GM18508 (cell line): ENCODE measurements at regions not wholly inside any gene's neighbourhood (a gene's known extent, or its start where the extent isn't known, plus 50 kb on each side); places are given as distances from the start of the nearest gene placed in this dataset.

Experiments used
- ATAC-seq: cut with Tn5 transposase; IDR thresholded peaks from one replicate; pipeline ENCODE4 v1.9.1; 2021; ENCODE audit warnings: moderate number of reproducible peaks; ENCODE audit not compliant: insufficient read depth, unreplicated experiment

DNA sequence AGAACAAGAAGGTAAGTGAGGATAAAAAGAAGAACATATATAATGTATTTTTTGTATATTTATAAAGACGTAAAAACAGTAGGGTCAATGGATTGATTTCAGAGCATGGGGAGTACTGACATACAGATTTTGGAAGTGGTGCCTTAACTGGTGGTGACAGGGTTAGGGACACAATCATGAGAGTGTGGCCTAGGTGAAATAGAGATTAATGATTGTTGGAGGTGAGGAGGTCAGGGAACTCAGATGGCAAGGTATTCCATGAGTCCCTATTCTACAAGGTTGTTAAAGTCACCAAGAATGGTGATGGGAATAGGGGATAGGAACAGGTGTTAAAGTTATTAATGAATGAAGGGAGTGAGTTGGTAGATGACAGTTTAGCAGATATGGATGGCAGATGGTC is 210.8 kb downstream of the SEMA6A start:
- ATAC-seq = no peak

DNA sequence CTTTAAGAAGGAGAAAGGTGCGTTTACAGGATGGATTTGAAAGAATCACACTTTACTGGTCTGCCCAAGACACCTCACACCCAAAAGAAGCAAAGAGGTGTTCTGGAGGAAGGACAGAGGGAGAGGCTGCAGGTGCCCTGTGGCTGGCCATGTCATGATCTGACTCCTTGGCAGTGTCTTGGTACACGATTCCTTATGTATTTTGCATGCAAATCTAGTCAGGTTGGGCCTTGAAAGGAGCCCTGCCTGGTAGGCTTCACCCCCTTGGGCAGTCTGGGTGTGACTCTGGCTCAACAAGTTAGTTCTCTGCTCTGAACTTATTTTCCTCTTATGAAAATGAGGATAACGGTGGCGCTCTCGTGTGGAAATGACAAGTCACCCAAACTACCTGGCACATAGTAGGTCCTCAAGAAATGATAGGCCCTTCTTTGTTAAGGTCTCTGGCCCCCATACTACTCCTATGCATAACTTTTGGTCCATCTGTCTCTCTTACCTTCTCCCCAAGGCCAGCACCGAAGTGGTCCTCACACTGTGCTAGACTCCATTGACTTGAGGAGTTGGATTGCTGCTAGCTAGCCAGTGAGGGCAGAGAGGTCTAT is 212.5 kb downstream of the SEMA6A start:
- ATAC-seq = no peak

DNA sequence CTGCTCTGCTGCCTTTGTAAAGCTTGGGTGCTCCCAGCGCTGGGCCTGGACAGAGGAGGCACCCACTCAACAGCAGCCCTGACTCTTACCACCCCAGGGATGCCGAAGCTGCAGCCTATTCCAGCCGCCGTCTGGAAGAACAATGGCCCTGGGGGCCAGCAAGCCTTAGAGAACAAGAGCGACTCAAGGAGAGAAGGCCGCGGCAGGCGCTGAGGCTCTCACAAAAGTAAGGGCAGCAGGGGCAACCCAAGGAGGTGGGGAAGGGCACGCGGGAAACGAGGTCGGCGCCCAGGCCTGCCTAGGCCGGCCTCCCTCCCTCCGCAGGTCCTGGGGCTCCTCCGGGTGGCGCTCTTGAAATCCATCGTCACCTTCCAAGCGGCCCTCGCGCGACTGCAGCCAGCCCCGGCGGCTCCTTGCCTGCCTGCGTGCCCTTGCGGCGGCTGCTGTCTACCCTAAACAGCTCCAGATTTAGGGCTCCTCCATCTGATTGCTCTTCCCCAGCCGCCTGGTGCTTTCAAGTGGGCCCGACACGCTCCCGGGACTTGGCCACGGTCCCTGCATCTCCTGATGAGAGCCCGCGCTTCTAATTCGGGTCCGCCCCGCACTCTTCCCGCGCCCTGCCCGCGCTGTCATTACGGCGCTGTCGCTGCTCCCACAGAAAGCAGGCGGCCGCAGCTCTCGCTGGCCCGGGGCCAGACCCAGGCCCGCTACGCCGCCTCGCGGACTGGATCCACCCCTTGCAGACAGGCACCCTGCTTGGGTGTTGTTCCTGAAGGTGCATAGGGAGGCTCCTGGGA is 213.3 kb downstream of the SEMA6A start:
- no peak for ATAC-seq

DNA sequence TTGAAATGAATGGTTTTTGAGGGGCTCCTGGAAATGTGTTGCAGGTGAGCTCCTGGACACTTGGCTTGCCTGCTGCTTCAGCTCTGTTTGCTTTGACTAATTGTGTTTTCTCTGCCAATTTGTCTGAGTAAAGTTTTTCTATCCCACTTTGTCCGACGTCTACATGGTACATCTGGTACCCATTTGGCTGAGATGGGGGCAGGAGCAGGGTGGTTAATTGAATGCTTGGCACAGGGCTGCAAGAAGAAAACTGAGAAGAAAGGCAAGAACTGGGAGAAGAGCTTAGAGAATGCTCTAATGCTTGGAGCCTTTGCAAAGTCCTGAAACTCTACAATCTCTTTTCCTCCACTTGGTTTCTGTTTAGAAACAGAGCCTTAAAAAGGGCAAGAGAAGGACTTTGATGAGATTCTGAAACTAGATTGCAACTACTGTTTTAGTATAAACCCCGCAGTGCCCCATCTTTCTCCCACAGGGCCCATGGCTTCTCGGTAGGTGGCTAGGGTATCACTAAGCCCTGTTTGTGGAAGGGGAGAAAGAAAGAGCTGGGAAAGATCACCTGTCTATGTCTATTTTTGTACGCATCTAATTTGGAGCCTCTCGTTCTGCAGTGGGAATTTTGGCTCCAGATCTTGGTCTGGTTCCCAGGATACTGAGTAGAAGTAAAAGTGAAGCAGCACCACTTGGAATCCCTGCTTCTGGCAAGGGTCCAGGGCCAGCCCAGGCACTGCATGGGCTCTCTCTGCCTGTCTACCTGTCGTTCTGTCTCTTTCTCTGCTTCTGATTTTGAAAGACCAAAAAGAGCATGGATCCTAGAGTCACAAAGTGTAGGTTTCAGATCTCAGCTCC is 214.4 kb downstream of the SEMA6A start:
- no peak for ATAC-seq

DNA sequence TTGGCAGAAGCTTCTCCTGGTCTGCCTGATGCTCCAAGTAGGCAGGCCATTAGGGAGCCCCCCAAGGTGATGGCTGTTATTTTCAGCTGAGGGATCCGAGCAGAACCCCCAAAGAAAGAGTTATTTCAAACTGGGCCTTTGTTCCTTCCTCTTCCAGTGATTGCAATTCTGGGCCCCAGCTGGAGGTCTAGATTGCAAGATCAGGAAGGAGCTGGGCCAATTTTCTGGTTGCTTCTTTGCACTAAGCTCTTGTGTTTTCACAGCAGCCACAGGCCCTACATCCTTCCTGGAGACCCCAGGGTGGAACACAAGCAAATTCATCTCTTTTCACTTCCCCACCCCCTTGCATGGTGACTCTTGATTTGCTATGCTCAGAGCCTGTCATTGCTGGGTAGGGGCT is 215.0 kb downstream of the SEMA6A start:
- ATAC-seq = no peak

DNA sequence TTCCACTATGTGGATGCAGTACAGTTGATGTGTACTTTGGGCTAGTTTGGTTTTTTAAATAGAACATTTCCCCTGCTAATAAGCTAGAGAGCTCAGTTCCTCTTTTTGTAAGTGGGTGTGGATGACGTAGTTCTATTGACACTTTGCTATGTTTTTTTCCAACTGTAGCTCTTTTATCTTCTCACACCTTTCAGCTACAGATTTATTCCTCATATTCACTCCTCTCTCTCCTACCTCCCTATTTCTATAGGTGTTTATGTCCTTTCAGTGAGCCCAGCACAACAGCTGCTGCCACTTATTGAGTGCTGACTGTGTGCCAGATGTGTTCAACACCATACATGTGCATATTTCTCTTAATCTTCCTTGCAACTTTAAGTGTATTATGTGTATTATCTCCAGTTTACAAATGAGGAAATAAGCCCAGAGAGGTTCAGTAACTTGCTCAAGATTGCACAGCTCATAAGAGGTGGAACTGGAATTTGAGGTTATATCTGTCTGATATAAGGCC is 215.7 kb downstream of the SEMA6A start:
- ATAC-seq = peak; percentile 100

DNA sequence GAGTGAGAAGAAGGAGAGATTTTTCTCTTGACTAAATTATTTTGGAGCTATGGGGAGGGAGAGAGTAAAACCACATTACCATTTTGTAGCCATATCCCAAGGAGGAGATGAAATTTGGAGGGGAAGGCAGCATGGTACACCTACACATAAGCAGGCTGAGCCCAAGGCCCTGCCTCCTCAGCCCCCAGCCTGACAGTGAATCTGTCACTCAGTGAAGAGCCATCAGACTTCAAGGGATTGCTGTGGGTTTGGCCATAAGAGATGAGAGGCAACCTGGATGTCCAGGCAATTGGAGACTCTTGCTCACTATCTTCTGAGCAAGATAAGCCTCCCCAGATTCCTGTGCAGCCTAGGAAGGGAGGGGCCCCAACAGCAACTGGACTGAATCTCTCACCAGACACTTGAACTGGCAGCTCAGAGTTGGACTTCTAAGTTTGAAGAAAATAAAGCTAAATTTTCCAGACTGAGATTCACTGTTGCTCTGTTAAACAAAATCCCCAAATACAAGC is 216.6 kb downstream of the SEMA6A start:
- ATAC-seq = no peak

DNA sequence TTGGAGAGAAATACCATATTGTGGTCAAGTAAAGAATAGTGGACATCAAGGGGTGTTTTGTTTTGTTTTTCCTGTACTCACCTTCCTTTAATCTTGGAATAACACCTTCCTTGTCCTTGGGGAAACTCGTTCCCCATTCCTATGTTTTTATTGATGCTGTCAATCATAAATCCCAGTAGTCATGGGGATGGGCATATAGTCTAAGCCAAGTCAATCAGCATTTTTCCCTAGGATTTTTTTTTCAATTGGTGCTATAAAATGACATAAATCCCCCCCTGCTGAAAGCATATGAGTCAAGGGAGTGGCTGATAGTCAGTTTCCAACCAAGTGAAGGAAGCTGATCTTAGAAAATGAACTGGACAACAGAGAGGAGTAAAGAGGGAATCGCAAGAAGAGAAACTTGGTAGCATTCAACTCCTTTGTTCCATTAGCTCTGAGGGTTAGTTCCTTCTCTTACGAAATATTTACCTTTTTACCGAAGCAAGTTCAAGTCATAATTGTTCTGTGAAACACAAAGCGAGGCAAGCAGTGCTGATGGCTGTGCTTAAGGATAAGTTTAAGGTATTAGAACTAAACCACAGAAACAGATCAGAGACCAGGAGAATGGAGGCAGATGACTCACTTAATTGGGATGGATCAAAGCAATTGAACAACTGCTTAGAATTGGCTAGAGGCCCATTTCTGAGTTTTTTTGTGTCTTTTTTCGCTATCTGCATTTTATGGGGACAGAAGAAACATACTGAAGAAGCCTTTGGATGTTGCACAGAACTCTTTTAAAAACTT is 218.6 kb downstream of the SEMA6A start:
- no peak for ATAC-seq

DNA sequence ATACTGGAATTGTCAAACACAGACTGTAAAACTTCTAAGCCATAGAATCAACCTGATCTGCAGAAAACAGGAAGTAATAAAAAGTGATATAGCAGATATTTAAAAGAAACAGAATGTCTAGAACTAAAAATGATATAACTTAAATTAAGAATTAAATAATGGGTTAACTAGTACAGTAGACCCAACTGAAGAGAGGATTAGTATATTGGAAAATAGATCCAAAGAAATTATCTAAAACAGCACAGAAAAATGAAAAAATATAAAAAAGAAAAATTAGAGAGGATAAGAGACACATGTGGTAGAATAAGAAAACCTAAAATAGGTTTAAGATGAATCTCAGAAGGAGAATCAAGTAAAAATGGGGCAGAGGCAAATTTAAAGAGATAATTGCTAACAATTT is 219.9 kb downstream of the SEMA6A start:
- no peak for ATAC-seq

DNA sequence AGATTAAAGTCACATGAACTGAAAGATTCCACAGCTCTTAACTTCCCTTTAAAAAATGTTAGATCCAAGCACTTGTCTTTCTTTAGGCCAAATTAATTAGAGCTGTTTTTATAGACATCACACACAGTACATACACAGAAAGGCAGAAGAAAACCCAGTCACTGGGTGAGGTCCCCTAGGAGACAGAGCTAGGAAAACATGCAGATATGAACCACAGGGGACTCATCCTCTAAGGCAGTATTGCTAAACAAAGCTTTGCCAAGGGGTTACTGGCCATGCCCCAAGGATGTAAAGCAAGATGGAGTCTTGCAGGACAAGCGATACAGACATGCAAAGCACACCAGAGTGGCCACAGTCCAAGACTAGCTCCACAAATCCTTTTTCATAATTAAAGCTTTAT is 227.0 kb downstream of the SEMA6A start:
- ATAC-seq = no peak

DNA sequence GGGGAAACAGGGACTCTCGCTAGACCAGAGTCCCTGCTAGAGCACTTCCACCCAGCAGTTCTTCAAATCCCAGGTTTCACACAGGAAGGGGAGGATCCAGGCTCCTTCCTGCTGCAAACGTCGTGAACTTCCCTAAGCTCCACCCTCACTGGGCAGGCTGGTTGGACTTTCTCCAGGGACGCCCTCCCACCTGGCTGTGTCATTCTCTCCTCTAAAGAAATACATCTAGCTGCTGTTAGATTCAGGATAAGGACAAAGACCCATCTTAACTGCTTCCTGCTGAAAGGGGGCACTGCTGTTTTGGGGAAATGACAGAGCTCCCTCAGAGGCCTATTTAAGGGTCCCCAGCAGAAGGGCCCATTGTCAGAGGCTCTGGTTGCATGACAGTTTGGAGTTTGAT is 230.7 kb downstream of the SEMA6A start:
- ATAC-seq = no peak
